Lower lobe of right lung (tissue), 2 donors: ENCODE measurements at regions not wholly inside any gene's neighbourhood (a gene's known extent, or its start where the extent isn't known, plus 50 kb on each side); places are given as distances from the start of the nearest gene placed in this dataset.
A peak's percentile ranks its signal among the peaks of the same experiment; 100 is the strongest.

ENCODE experiments used
- ATAC-seq, 2 donors: fragments of 200-7000 bp; cut with Tn5 transposase; one replicate each; pipeline ENCODE4 v1.9.1; 2020 to 2022; ENCODE audit warnings: mild to moderate bottlenecking in 2 of 2, moderate library complexity in 2 of 2
- DNase-seq: peaks from one replicate; pipeline ENCODE4 v3.0.0-alpha.2; 2020
- H3K27ac ChIP-seq: fragments of 200-600 bp; one replicate; pipeline ENCODE4 v1.8.0; 2022
- H3K27me3 ChIP-seq: fragments of 200-600 bp; one replicate; pipeline ENCODE4 v1.8.0; 2022; ENCODE audit warnings: low read depth
- H3K36me3 ChIP-seq: fragments of 200-600 bp; one replicate; pipeline ENCODE4 v1.8.0; 2022; ENCODE audit warnings: mild to moderate bottlenecking
- H3K4me1 ChIP-seq: fragments of 200-600 bp; one replicate; pipeline ENCODE4 v1.8.0; 2022
- H3K4me3 ChIP-seq: fragments of 200-600 bp; one replicate; pipeline ENCODE4 v1.8.0; 2022; ENCODE audit warnings: mild to moderate bottlenecking
- H3K9me3 ChIP-seq: fragments of 200-600 bp; one replicate; pipeline ENCODE4 v1.8.0; 2022
- CTCF ChIP-seq: fragments of 200-600 bp; IDR thresholded peaks from one replicate; pipeline ENCODE4 v1.8.0; 2022; ENCODE audit warnings: antibody characterized with exemption, mild to moderate bottlenecking
- intact Hi-C: fragments of 100-400 bp; cut with DNase I; formaldehyde crosslinking; loops from one replicate; pipeline ENCODE4 v1.11.0; 2022
- donor health status: DM: no; HTN: yes; CAD: no; lungs with severe emphysema.

GRCh38 chr6:168884050-168884645, 369.5 kb downstream of the THBS2 start:
- Histone ChIP-seq H3K9me3 (no peaks in the 10 kb centered on the region), H3K4me3 (peak overlapping the region; percentile 45), H3K27ac (no peak overlapping the region), H3K4me1 (peaks cover 10% of the 10 kb centered on the region), H3K36me3 (no peaks in the 10 kb centered on the region), H3K27me3 (peaks cover 11% of the 10 kb centered on the region)
- TF ChIP-seq CTCF: no peak
- peak; percentile 5 to 50 for ATAC-seq
- no peak for DNase-seq
- intact Hi-C loops: loop anchor here (10.0 kb wide), 1 partner anchor 519 kb away; no protein-coding TSS in a partner anchor

- Histone ChIP-seq H3K36me3 (no peaks in the 10 kb centered on the region), H3K9me3 (no peaks in the 10 kb centered on the region), H3K4me3 (no peak overlapping the region), H3K27ac (no peak overlapping the region), H3K27me3 (peaks cover 11% of the 10 kb centered on the region), H3K4me1 (peaks cover 10% of the 10 kb centered on the region)
- DNase-seq (no peak), ATAC-seq (no peak)
- TF ChIP-seq CTCF: no peak
- intact Hi-C loops: loop anchor here (10.0 kb wide), 1 partner anchor 519 kb away; no protein-coding TSS in a partner anchor
Measured at GRCh38 chr6:168883410-168884049, 370.1 kb downstream of the THBS2 start.

- no peak for TF ChIP-seq CTCF
- Histone ChIP-seq H3K36me3 (no peaks in the 10 kb centered on the region), H3K27ac (no peak overlapping the region), H3K4me3 (no peak overlapping the region), H3K4me1 (peaks cover 10% of the 10 kb centered on the region), H3K27me3 (peaks cover 14% of the 10 kb centered on the region), H3K9me3 (no peaks in the 10 kb centered on the region)
- DNase-seq (no peak), ATAC-seq (no peak)
- intact Hi-C loops: loop anchor here (10.0 kb wide), 1 partner anchor 515 kb away; no protein-coding TSS in a partner anchor
Measured at GRCh38 chr6:168880271-168880670, 373.4 kb downstream of the THBS2 start.

- H3K4me3 ChIP-seq: no peak overlapping the region
- H3K27me3 ChIP-seq: peaks cover 17% of the 10 kb centered on the region
- H3K9me3 ChIP-seq: no peaks in the 10 kb centered on the region
- H3K36me3 ChIP-seq: no peaks in the 10 kb centered on the region
- no peak for TF ChIP-seq CTCF
- intact Hi-C loops: no loop called here
- DNase-seq (no peak), ATAC-seq (peak; percentile 53 to 57)
- no peak overlapping the region for H3K27ac ChIP-seq
- H3K4me1 ChIP-seq: no peaks in the 10 kb centered on the region
Measured at GRCh38 chr6:168877821-168878282, 375.8 kb downstream of the THBS2 start.

- Histone ChIP-seq H3K36me3 (no peaks in the 10 kb centered on the region), H3K27ac (no peak overlapping the region), H3K4me1 (no peaks in the 10 kb centered on the region), H3K4me3 (no peak overlapping the region), H3K27me3 (peaks cover 17% of the 10 kb centered on the region), H3K9me3 (no peaks in the 10 kb centered on the region)
- DNase-seq: no peak
- intact Hi-C loops: no loop called here
- ATAC-seq: no peak
- TF ChIP-seq CTCF: no peak
Measured at GRCh38 chr6:168876956-168877355, 376.7 kb downstream of the THBS2 start.
